Pulmonary artery endothelial cell (primary cell): ENCODE measurements at regions not wholly inside any gene's neighbourhood (a gene's known extent, or its start where the extent isn't known, plus 50 kb on each side); places are given as distances from the start of the nearest gene placed in this dataset.
"Not testable (repeated sequence)": the region's sequence is repeated elsewhere in the genome, so short reads cannot be mapped to it uniquely, and the experiment has no call there.

Experiments used
- DNase-seq: peaks from one replicate; pipeline ENCODE4 v3.0.0-alpha.2; 2011; ENCODE audit warnings: low read depth, low spot score

- DNase-seq, result no peak
These were observed 455.2 kb downstream of the PCDH7 start for GRCh38 chr4:31175242-31175910.

DNA sequence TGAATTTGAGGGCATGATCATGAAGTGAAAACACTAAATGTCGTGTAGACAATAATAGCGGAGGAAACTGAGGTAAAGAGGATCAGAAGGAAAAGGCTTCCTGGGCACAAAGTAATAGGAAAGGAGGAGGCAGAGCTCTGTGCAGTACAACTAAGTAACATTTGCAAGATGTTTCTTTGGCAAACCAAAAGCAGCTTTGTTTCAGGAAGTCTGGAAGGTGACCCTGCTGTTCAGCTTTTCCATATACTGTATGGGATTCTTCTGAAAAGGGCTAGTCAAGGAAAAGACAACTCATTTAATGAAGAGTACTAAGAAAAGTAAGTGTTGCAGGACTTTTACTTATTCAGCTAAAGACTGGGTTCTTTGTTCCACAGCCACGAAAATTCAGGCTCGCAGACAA, 463.1 kb downstream of the PCDH7 start:
- DNase-seq, result peak; percentile 40

DNA sequence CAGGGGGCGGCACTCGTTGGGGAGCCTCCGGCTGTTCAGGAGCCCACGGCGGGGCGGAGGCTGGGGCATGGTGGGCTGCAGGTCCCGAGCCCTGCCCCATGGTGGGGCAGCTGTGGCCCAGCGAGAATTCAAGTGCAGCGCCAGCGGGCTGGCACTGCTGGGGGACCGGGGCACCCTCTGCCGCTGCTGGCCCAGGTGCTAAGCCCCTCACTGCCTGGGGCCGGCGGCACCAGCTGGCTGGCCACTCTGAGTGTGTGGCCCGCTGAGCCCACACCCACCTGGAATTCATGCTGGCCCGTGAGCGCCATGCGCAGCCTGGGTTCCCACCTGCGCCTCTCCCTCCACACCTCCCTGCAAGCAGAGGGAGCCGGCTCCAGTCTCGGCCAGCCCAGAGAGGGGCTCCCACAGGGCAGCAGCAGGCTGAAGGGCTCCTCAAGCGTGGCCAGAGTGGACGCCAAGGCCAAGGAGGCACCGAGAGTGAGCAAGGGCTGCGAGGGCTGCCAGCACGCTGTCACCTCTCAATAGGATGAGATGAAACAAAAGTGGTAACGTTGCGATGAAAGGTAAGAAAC, 464.9 kb downstream of the PCDH7 start:
- DNase-seq, result no peak

- DNase-seq, result no peak
These were observed 467.8 kb downstream of the PCDH7 start for GRCh38 chr4:31187979-31188378.

- no peak for DNase-seq
These were observed 469.8 kb downstream of the PCDH7 start for GRCh38 chr4:31189938-31190337.

DNA sequence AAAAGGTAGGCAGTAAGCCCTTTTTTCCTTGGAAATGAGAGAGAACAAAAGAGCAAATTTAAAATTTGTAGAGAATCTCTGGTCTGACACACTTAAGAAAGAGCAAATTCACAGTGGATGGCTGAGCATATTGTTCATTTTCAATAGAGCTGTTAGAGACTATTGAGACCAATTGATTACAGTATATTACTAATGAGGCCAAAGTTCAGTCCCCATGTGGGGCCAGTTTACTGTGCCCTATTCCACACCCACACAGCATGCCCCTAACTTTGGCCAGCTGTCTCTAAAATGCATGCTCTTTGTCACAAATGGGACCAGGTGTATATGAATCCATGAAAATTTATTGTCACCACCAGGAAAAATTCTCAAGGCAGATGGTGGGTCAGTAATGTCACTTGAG, 470.5 kb downstream of the PCDH7 start:
- no peak for DNase-seq

DNA sequence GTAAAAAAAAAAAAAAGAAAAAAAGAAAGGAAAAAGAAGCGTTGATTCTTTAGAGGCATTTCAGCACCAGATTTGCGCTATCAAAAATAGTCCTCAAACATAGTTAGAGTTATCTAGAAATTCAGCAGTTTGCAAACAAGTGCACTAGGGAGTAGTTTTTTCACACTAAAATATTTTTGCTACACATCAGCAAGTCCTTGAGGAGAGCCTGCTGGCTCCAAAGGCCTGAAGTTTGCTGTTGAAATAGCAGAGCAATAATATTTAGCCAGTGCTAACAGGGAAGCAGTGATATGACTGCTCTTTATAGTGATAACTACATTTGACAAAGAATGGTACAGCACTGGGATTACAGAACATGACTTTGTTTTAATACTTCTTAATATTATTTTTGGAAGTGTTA, 472.2 kb downstream of the PCDH7 start:
- DNase-seq, result no peak

- no peak for DNase-seq
These were observed 473.4 kb downstream of the PCDH7 start for GRCh38 chr4:31193521-31193920.

- no peak for DNase-seq
These were observed 474.7 kb downstream of the PCDH7 start for GRCh38 chr4:31194823-31195222.

- no peak for DNase-seq
These were observed 479.5 kb downstream of the PCDH7 start for GRCh38 chr4:31199644-31200043.

- not testable (repeated sequence) for DNase-seq
These were observed 481.9 kb downstream of the PCDH7 start for GRCh38 chr4:31202054-31202453.

DNA sequence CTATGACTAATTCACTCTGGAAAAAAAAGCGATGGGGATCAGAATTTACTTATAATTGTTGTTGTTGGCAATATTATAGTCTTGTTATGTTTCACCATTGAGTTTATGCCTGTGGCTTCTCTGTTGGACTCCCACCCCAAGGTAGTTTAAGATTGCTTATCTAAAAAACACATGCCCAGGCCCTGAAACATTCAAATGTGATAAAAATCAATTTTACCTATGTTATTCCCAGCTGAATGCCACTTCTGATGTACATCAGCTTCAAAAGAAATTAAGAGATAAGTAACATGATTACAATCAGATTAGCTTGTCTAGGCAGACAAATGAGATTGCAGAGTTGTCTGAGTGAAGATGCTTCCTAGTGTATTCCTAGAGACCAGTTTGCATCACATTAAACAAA, 484.7 kb downstream of the PCDH7 start:
- DNase-seq, result no peak

GRCh38 chr4:31220921-31221320, 500.8 kb downstream of the PCDH7 start:
- no peak for DNase-seq

DNA sequence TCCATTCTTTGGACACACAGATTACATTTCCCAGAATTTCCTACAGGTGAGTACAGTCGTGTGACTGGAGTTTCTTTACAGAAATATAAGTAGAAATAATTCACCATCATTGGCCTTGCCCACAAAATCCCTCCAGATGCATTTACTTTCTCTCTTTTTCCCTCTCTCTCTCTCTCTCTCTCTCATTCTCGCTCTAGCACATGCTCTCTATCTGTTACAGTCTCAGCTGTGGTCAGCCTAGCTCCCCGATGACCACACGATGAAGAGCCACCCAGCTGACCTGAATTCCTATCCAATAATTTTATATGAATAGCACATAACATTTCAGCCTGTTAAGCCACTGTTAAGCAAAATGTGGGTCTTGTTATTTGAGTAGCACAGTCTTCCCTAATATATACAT, 507.9 kb downstream of the PCDH7 start:
- DNase-seq, result no peak

GRCh38 chr4:31230594-31230993, 510.4 kb downstream of the PCDH7 start:
- no peak for DNase-seq

DNA sequence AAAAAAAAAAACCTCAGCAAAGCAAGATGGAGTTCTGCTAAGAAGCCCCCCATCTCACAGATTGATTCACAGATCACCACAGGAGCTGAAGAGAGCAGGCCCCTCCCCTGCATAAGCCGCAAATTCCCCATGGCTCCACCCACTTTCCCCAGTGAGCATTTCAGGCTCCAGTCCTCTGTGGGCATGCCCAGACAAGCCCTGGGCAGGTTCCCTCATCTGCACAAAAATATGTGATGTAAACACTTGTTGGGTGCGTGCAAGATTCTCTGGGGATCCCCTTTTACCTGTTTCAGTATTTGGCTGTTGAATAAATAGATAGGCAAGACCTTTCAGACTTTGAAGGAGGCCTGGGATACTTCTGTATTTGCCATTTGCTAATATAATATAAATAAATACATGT, 514.3 kb downstream of the PCDH7 start:
- DNase-seq, result no peak

- no peak for DNase-seq
These were observed 514.7 kb downstream of the PCDH7 start for GRCh38 chr4:31234901-31235300.

GRCh38 chr4:31236020-31236638, 516.0 kb downstream of the PCDH7 start:
- no peak for DNase-seq

GRCh38 chr4:31236639-31237173, 516.5 kb downstream of the PCDH7 start:
- no peak for DNase-seq

DNA sequence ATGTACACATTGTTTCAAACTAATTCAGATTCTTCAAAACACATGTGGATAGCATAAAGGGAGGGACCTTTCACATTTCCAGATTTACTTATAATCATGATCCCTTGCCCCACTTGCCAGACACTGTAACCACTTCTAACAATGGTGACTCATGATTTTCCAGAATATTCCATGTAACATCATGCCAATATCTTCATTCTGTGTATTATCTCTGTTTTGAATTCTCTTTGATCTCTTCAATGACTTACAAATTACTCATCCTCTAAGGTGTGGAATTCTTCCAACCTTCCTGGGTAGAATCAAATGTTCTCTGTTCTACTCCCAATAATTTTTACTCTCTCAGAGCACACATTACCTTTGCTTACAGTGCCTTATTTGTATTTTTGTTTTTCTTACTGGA, 517.1 kb downstream of the PCDH7 start:
- no peak for DNase-seq

DNA sequence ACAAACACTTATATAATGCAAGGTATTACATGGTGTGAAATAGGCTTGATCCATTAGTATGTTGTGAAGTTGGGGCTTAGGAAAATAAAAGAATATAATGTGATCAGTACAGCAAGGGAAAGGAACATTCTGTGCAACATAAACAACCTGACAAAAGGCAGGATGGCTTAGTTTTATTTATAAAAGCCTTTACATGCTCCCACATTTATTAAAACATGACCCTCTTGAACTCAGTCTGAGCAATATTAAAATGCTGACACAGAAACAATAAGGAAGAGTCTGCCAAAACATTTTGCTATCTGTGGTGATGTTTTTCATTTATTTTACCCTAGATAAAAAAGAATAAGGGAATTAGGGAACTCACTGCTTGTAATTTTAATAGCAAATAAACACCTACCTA, 519.7 kb downstream of the PCDH7 start:
- DNase-seq, result no peak

DNA sequence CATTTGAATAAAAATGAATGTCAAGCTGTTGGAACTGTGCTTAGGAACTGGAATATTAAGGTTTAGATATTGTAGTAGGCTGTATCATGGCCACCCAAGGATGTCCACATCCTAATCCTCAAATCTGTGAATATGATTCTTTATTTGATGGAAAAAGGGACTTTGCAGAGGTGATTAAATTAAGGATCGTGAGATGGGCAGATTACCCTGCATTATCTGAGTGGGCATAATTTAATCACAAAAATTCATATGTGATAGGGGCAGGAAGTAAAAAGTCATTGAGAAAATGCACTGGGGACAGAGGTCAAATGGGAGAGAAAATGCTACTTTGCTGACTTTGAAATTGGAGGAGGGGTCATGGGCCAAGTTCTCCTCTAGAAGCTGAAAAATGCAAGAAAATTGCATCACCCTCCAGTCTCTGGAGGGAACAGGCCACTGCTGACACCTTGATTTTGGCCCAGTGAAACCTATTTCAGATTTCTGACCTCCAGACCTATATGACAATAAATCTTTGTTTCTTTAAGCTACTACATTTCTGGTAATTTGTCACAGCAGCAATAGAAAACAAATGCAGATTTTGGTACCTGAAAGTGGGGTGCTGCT, 521.4 kb downstream of the PCDH7 start:
- DNase-seq, result no peak

- DNase-seq, result no peak
These were observed 526.7 kb downstream of the PCDH7 start for GRCh38 chr4:31246856-31247255.
